ENCODE measurements at regions not wholly inside any gene's neighbourhood (a gene's known extent, or its start where the extent isn't known, plus 50 kb on each side); places are given as distances from the start of the nearest gene placed in this dataset.

DNA sequence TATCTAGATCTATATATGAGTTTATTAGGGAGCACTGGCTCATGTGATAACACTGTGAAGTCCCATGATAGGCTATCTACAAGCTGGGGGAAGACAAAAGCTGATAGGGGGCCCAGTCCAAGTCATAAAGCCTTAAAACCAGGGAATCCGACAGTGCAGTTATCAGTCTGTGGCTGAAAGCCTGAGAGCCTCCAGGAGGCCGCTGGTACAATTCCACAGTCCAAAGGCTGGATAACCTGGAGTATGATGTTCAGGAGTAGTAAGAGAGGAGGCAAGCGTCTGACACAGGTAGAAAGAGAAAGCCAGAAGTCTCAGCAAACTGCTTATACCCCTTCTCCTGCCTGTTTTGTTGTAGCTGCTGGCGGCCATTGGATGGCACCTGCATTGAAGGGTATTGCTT is 177.6 kb upstream of the SPRY1 start:
- TF ChIP-seq, protein P1, sequence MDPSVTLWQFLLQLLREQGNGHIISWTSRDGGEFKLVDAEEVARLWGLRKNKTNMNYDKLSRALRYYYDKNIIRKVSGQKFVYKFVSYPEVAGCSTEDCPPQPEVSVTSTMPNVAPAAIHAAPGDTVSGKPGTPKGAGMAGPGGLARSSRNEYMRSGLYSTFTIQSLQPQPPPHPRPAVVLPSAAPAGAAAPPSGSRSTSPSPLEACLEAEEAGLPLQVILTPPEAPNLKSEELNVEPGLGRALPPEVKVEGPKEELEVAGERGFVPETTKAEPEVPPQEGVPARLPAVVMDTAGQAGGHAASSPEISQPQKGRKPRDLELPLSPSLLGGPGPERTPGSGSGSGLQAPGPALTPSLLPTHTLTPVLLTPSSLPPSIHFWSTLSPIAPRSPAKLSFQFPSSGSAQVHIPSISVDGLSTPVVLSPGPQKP (IDR thresholded peaks at IDR 0.05; ENCODE audit: low read depth, low read length), result no peak
- TF ChIP-seq ASH2L (IDR thresholded peaks at IDR 0.05; ENCODE audit: borderline replicate concordance, low read depth), result no peak
- TF ChIP-seq, protein P2, sequence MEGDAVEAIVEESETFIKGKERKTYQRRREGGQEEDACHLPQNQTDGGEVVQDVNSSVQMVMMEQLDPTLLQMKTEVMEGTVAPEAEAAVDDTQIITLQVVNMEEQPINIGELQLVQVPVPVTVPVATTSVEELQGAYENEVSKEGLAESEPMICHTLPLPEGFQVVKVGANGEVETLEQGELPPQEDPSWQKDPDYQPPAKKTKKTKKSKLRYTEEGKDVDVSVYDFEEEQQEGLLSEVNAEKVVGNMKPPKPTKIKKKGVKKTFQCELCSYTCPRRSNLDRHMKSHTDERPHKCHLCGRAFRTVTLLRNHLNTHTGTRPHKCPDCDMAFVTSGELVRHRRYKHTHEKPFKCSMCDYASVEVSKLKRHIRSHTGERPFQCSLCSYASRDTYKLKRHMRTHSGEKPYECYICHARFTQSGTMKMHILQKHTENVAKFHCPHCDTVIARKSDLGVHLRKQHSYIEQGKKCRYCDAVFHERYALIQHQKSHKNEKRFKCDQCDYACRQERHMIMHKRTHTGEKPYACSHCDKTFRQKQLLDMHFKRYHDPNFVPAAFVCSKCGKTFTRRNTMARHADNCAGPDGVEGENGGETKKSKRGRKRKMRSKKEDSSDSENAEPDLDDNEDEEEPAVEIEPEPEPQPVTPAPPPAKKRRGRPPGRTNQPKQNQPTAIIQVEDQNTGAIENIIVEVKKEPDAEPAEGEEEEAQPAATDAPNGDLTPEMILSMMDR (IDR thresholded peaks at IDR 0.05 in 2 of 3, conservative IDR thresholded peaks at IDR 0.05 in 1 of 3; ENCODE audit: control insufficient read depth in 2 of 3, extremely low read depth in 1 of 3, insufficient read depth in 1 of 3, low read depth in 3 of 3, low read length in 3 of 3), result no peak
- TF ChIP-seq, protein P3, sequence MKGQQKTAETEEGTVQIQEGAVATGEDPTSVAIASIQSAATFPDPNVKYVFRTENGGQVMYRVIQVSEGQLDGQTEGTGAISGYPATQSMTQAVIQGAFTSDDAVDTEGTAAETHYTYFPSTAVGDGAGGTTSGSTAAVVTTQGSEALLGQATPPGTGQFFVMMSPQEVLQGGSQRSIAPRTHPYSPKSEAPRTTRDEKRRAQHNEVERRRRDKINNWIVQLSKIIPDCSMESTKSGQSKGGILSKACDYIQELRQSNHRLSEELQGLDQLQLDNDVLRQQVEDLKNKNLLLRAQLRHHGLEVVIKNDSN (IDR thresholded peaks at IDR 0.05; ENCODE audit: borderline replicate concordance, extremely low read length, insufficient read depth, low read depth, low read length), result no peak
- TF ChIP-seq CEBPB (IDR thresholded peaks at IDR 0.05; ENCODE audit: borderline replicate concordance in 1 of 2, low read depth in 2 of 2, low read length in 2 of 2), result no peak
